SK-N-SH treated with all-trans-retinoic acid at 6 μM for 48 hours (cell line): ENCODE measurements at regions not wholly inside any gene's neighbourhood (a gene's known extent, or its start where the extent isn't known, plus 50 kb on each side); places are given as distances from the start of the nearest gene placed in this dataset.

Source experiments
- ATAC-seq: fragments of 200-7000 bp; cut with Tn5 transposase; 3 replicates; pipeline ENCODE4 v1.9.1; 2020; ENCODE audit warnings: mild to moderate bottlenecking, moderate library complexity
- BACH2 ChIP-seq: fragments of 250-450 bp; sonication (Bioruptor Pico); IDR thresholded peaks from 2 replicates; pipeline ENCODE4 v1.9.0; 2021; ENCODE audit warnings: mild to moderate bottlenecking, borderline replicate concordance
- CSDC2 ChIP-seq: fragments of 250-450 bp; sonication (Bioruptor Pico); IDR thresholded peaks from 2 replicates; pipeline ENCODE4 v1.5.0; 2020; ENCODE audit warnings: mild to moderate bottlenecking, moderate library complexity
- CSRNP3 ChIP-seq: fragments of 250-450 bp; sonication (Bioruptor Pico); IDR thresholded peaks from 2 replicates; pipeline ENCODE4 v1.5.1; 2021; ENCODE audit warnings: mild to moderate bottlenecking, moderate library complexity
- ESRRG ChIP-seq: fragments of 250-450 bp; sonication (Bioruptor Pico); IDR thresholded peaks from 2 replicates; pipeline ENCODE4 v1.6.1; 2021; ENCODE audit warnings: mild to moderate bottlenecking
- GLIS3 ChIP-seq: fragments of 250-450 bp; sonication (Bioruptor Pico); IDR thresholded peaks from 2 replicates; pipeline ENCODE4 v1.5.0; 2020; ENCODE audit warnings: mild to moderate bottlenecking, moderate library complexity
- ISL1 ChIP-seq: fragments of 250-450 bp; sonication (Bioruptor Pico); IDR thresholded peaks from 2 replicates; pipeline ENCODE4 v2.1.2; 2022; ENCODE audit warnings: mild to moderate bottlenecking, moderate library complexity
- POU6F1 ChIP-seq: fragments of 250-450 bp; sonication (Bioruptor Pico); IDR thresholded peaks from 2 replicates; pipeline ENCODE4 v1.8.0; 2021; ENCODE audit warnings: low read depth, mild to moderate bottlenecking, moderate library complexity, borderline replicate concordance
- PPARA ChIP-seq: fragments of 250-450 bp; sonication (Bioruptor Pico); IDR thresholded peaks from 2 replicates; pipeline ENCODE4 v1.5.0; 2020; ENCODE audit warnings: mild to moderate bottlenecking, borderline replicate concordance
- RARB ChIP-seq: fragments of 250-450 bp; sonication (Bioruptor Pico); IDR thresholded peaks from 2 replicates; pipeline ENCODE4 v1.8.0; 2021; ENCODE audit warnings: mild to moderate bottlenecking, moderate library complexity
- SNAI2 ChIP-seq: fragments of 250-450 bp; sonication (Bioruptor Pico); IDR thresholded peaks from 2 replicates; pipeline ENCODE4 v1.5.0; 2020; ENCODE audit warnings: mild to moderate bottlenecking, moderate library complexity
- TOX ChIP-seq: fragments of 250-450 bp; sonication (Bioruptor Pico); IDR thresholded peaks from 2 replicates; pipeline ENCODE4 v1.8.0; 2021; ENCODE audit warnings: mild to moderate bottlenecking, moderate library complexity, borderline replicate concordance
- TSHZ2 ChIP-seq: fragments of 250-450 bp; sonication (Bioruptor Pico); IDR thresholded peaks from 2 replicates; pipeline ENCODE4 v1.5.0; 2020; ENCODE audit warnings: mild to moderate bottlenecking, moderate library complexity
- ZC3H10 ChIP-seq: fragments of 250-450 bp; sonication (Bioruptor Pico); IDR thresholded peaks from 2 replicates; pipeline ENCODE4 v1.5.1; 2021; ENCODE audit warnings: mild to moderate bottlenecking, moderate library complexity
- ZFP3 ChIP-seq: fragments of 250-450 bp; sonication (Bioruptor Pico); IDR thresholded peaks from 2 replicates; pipeline ENCODE4 v1.5.0; 2020; ENCODE audit warnings: mild to moderate bottlenecking, moderate library complexity
- ZFP30 ChIP-seq: fragments of 450-650 bp; formaldehyde crosslinking; IDR thresholded peaks from 2 replicates; pipeline ENCODE4 v1.5.0; 2022; ENCODE audit warnings: mild to moderate bottlenecking, moderate library complexity
- ZNF565 ChIP-seq: fragments of 450-650 bp; formaldehyde crosslinking; conservative IDR thresholded peaks from 2 replicates; pipeline ENCODE4 v1.5.0; 2020; ENCODE audit warnings: low read depth, mild to moderate bottlenecking, moderate library complexity
- ZNF70 ChIP-seq: fragments of 450-650 bp; formaldehyde crosslinking; IDR thresholded peaks from 2 replicates; pipeline ENCODE4 v1.5.0; 2020; ENCODE audit warnings: mild to moderate bottlenecking, moderate library complexity
- ZNF8 ChIP-seq: fragments of 450-650 bp; formaldehyde crosslinking; IDR thresholded peaks from 2 replicates; pipeline ENCODE4 v1.5.0; 2020; ENCODE audit warnings: mild to moderate bottlenecking, moderate library complexity
- TF ChIP-seq, protein P1 (sequence below): fragments of 250-450 bp; sonication (Bioruptor Pico); IDR thresholded peaks from 2 replicates; pipeline ENCODE4 v1.5.1; 2020; ENCODE audit warnings: low read depth, mild to moderate bottlenecking, moderate library complexity
- TF ChIP-seq, protein P2 (sequence below): fragments of 250-450 bp; sonication (Bioruptor Pico); IDR thresholded peaks from 2 replicates; pipeline ENCODE4 v1.8.0; 2020; ENCODE audit warnings: mild to moderate bottlenecking, moderate library complexity, borderline replicate concordance

DNA sequence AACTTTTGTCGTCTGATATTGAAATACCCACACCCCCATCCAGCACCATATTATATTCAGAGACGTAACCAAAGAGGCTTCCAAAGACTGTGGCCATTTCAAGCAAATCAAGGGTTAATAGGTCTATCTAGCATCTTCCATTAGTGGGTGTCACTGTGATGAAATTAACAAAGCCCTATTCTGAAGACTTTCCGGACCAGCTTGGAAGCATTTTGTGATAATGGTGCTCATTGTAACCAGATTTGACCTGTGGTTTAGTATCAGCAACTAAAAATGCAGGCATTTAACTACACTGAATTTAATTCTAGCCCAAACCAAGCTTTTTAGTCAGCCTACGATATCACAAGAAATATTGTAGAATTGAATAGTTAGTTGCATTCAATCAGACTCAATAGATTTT lies 309.7 kb upstream of the TENM3 start:
- ATAC-seq = no peak
- TF ChIP-seq TOX (CRISPR knock-in tag) = no peak
- no peak for TF ChIP-seq CSDC2
- no peak for TF ChIP-seq BACH2 (CRISPR knock-in tag)
- no peak for TF ChIP-seq ISL1 (CRISPR knock-in tag)
- no peak for TF ChIP-seq ESRRG (CRISPR knock-in tag)

DNA sequence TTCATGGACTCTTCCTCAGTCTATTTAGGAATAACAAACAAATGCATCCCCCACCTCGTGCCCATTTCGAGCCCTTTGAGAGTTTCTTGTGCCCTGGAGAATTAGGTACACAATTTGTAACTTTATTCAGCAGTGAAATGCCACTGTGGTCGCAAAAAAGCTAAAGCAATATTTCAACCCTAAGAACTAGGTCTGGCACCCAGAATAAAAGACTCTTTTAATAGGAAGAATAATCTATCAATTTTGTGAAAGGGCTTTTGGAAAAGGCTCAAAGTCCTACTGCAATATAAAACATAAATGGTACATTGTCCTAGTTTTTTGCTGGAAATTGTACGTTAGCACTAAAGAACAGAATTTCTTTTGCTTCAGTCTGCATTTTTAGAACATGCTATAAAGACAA lies 304.6 kb upstream of the TENM3 start:
- ATAC-seq = no peak
- TF ChIP-seq ZNF70 (CRISPR knock-in tag) = no peak
- no peak for TF ChIP-seq SNAI2 (CRISPR knock-in tag)
- TF ChIP-seq ISL1 (CRISPR knock-in tag) = no peak
- no peak for TF ChIP-seq CSDC2
- TF ChIP-seq CSRNP3 (CRISPR knock-in tag) = no peak
- no peak for TF ChIP-seq PPARA (CRISPR knock-in tag)
- no peak for TF ChIP-seq ZFP3 (CRISPR knock-in tag)
- no peak for TF ChIP-seq ESRRG (CRISPR knock-in tag)
- TF ChIP-seq ZNF8 (CRISPR knock-in tag) = no peak
- no peak for TF ChIP-seq RARB
- no peak for TF ChIP-seq TOX (CRISPR knock-in tag)

GRCh38 chr4:181939199-181939945 lies 303.8 kb upstream of the TENM3 start:
- ATAC-seq = no peak
- TF ChIP-seq, protein P1, sequence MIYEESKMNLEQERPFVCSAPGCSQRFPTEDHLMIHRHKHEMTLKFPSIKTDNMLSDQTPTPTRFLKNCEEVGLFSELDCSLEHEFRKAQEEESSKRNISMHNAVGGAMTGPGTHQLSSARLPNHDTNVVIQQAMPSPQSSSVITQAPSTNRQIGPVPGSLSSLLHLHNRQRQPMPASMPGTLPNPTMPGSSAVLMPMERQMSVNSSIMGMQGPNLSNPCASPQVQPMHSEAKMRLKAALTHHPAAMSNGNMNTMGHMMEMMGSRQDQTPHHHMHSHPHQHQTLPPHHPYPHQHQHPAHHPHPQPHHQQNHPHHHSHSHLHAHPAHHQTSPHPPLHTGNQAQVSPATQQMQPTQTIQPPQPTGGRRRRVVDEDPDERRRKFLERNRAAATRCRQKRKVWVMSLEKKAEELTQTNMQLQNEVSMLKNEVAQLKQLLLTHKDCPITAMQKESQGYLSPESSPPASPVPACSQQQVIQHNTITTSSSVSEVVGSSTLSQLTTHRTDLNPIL = no peak
- TF ChIP-seq GLIS3 (CRISPR knock-in tag) (no peak), ZNF70 (CRISPR knock-in tag) (no peak), ISL1 (CRISPR knock-in tag) (no peak), TSHZ2 (CRISPR knock-in tag) (no peak), ZNF565 (CRISPR knock-in tag) (no peak), CSDC2 (no peak)
- TF ChIP-seq, protein P2, sequence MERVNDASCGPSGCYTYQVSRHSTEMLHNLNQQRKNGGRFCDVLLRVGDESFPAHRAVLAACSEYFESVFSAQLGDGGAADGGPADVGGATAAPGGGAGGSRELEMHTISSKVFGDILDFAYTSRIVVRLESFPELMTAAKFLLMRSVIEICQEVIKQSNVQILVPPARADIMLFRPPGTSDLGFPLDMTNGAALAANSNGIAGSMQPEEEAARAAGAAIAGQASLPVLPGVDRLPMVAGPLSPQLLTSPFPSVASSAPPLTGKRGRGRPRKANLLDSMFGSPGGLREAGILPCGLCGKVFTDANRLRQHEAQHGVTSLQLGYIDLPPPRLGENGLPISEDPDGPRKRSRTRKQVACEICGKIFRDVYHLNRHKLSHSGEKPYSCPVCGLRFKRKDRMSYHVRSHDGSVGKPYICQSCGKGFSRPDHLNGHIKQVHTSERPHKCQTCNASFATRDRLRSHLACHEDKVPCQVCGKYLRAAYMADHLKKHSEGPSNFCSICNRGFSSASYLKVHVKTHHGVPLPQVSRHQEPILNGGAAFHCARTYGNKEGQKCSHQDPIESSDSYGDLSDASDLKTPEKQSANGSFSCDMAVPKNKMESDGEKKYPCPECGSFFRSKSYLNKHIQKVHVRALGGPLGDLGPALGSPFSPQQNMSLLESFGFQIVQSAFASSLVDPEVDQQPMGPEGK (CRISPR knock-in tag) = no peak

DNA sequence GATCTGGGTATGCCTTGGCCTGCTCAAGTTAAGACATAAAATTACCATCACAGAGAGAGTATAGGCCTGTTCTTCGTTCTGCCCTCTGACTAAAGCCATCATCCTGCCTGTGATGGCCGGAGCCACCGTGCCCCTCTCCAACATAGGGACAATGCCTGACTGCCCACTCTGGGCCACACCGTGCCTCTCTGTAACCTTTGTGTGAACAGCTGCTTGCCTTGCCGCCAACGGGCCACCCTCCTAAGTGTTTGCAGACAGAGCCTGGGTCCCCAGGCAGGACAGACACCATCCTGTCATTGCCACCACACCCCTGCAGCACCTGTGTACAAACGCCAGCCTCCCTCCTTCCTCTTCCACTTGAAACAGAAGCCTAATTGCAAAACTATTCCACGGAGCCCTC lies 298.7 kb upstream of the TENM3 start:
- ATAC-seq = no peak
- TF ChIP-seq ZNF8 (CRISPR knock-in tag) = no peak
- TF ChIP-seq RARB = no peak
- no peak for TF ChIP-seq CSRNP3 (CRISPR knock-in tag)
- no peak for TF ChIP-seq SNAI2 (CRISPR knock-in tag)
- no peak for TF ChIP-seq PPARA (CRISPR knock-in tag)
- no peak for TF ChIP-seq BACH2 (CRISPR knock-in tag)
- no peak for TF ChIP-seq ESRRG (CRISPR knock-in tag)
- TF ChIP-seq ZC3H10 (CRISPR knock-in tag) = no peak
- TF ChIP-seq, protein P1 = no peak
- no peak for TF ChIP-seq ZFP3 (CRISPR knock-in tag)
- TF ChIP-seq ZFP30 (CRISPR knock-in tag) = no peak
- no peak for TF ChIP-seq POU6F1 (CRISPR knock-in tag)
